ENCODE measurements at regions not wholly inside any gene's neighbourhood (a gene's known extent, or its start where the extent isn't known, plus 50 kb on each side); places are given as distances from the start of the nearest gene placed in this dataset.

DNA sequence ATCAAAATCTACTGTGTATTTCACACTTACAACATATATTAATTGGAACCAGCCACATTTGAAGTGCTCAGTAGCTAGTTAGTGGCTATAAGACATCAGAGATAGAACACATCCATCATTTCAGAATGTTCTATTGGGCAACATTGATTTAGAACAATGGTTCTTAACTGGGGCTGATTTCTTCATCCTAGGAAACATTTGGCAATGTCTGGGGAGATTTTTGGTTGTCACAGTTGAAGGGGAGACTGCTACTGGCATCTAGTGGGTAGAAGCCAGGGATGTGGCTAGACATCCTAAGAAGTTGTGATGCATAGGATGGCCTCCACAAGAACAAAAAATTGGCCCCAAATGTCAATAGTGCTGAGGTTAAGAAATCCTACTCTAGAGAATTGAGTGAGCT, 132.5 kb downstream of the OLIG3 start:
- H2BK20ac ChIP-seq (ENCODE audit: low read length) = no peak overlapping the region
- ChIA-PET POLR2A (ENCODE audit: partially characterized antibody) (no interaction called here), CTCF (ENCODE audit: partially characterized antibody) (interaction anchor here (0.6 to 1.2 kb wide), 2 partner anchors 209 to 1529 kb away, joined by 3 to 4 read pairs; no protein-coding TSS in a partner anchor)
- no peak overlapping the region for H2AFZ ChIP-seq (ENCODE audit: low read length)
- H2BK15ac ChIP-seq (ENCODE audit: low read length) = no peak overlapping the region
- no peak overlapping the region for H2BK120ac ChIP-seq (replicated peaks; ENCODE audit: low read depth, low read length)
- H2BK5ac ChIP-seq (ENCODE audit: low read depth, low read length) = no peak overlapping the region
- H3K56ac ChIP-seq (replicated peaks; ENCODE audit: insufficient read length, low read depth, low read length) = no peak overlapping the region
- no peaks in the 10 kb centered on the region for H3K27me3 ChIP-seq (replicated peaks in 1 of 4; ENCODE audit: control insufficient read depth in 3 of 4, extremely low read depth in 1 of 4, insufficient read depth in 3 of 4, low read length in 3 of 4)
- H2BK12ac ChIP-seq (ENCODE audit: low read depth, low read length) = no peak overlapping the region
- H3K14ac ChIP-seq (ENCODE audit: insufficient read length) = no peak overlapping the region
- no peak overlapping the region for H3K9ac ChIP-seq (replicated peaks in 1 of 4; ENCODE audit: extremely low read depth in 1 of 4, low read depth in 3 of 4, low read length in 3 of 4)
- no peak overlapping the region for H3K23ac ChIP-seq (ENCODE audit: insufficient read length)
- H3K18ac ChIP-seq (ENCODE audit: extremely low read depth, low read length) = no peak overlapping the region
- H4K20me1 ChIP-seq (replicated peaks in 1 of 2; ENCODE audit: control insufficient read depth in 1 of 2, insufficient read depth in 2 of 2, low read length in 2 of 2) = no peaks in the 10 kb centered on the region
- no peak overlapping the region for H3K4me2 ChIP-seq (ENCODE audit: insufficient read depth in 1 of 2, low read depth in 2 of 2, low read length in 2 of 2)
- no peaks in the 10 kb centered on the region for H3K36me3 ChIP-seq (ENCODE audit: control insufficient read depth in 2 of 4, insufficient read depth in 4 of 4, low read length in 3 of 4)
- no peak overlapping the region for H4K5ac ChIP-seq (ENCODE audit: insufficient read length, low read depth, low read length)
- no peak overlapping the region for H4K8ac ChIP-seq (ENCODE audit: extremely low read depth, insufficient read depth, low read length)
- no peak overlapping the region for H3K4ac ChIP-seq (replicated peaks; ENCODE audit: insufficient read length, low read depth, low read length)
- no peak for DNase-seq (ENCODE audit: low read depth in 1 of 2, low spot score in 2 of 2)
- no peak overlapping the region for H3K27ac ChIP-seq (ENCODE audit: low read depth, low read length)
- H3K4me3 ChIP-seq (ENCODE audit: extremely low read depth in 1 of 4, insufficient read depth in 2 of 4, low read depth in 3 of 4, low read length in 4 of 4) = no peak overlapping the region
- no peaks in the 10 kb centered on the region for H3K79me2 ChIP-seq (ENCODE audit: control insufficient read depth in 1 of 2, insufficient read depth in 2 of 2, low read length in 2 of 2)
- TF ChIP-seq CEBPB (IDR thresholded peaks at IDR 0.05; ENCODE audit: low read depth, low read length) (peak; percentile 21; the same call in 1 of the 2 replicates), BACH1 (IDR thresholded peaks at IDR 0.05; ENCODE audit: low read length) (no peak)
- H3K79me1 ChIP-seq (ENCODE audit: low read depth, low read length) = no peaks in the 10 kb centered on the region; the same call in 1 of the 2 replicates
- no peak for FAIRE-seq
- H4K91ac ChIP-seq (replicated peaks; ENCODE audit: insufficient read length, low read length) = no peak overlapping the region
- peaks cover 0 to 5% (median 1%) of the 10 kb centered on the region in 4 experiments; a peak in 3 of 7 replicates for H3K4me1 ChIP-seq (replicated peaks in 1 of 4; ENCODE audit: control insufficient read depth in 3 of 4, insufficient read depth in 4 of 4, low read length in 3 of 4)
- no peaks in the 10 kb centered on the region for H3K9me3 ChIP-seq (ENCODE audit: insufficient read depth in 2 of 2, low read depth in 1 of 2, low read length in 1 of 2)
- no peak overlapping the region for H2AK5ac ChIP-seq (ENCODE audit: low read depth, low read length)
- H3K23me2 ChIP-seq (ENCODE audit: low read depth, low read length) = no peaks in the 10 kb centered on the region

All from H1 (cell line).